A172 (cell line): ENCODE measurements at regions not wholly inside any gene's neighbourhood (a gene's known extent, or its start where the extent isn't known, plus 50 kb on each side); places are given as distances from the start of the nearest gene placed in this dataset.
A peak's percentile ranks its signal among the peaks of the same experiment; 100 is the strongest.

Experiments
- DNase-seq: peaks from one replicate; pipeline ENCODE4 v3.0.0-alpha.2; 2015; ENCODE audit warnings: low spot score

GRCh38 chr2:167900435-167901114 lies 346.8 kb downstream of the STK39 start:
- DNase-seq, result no peak

GRCh38 chr2:167898340-167898739 lies 349.1 kb downstream of the STK39 start:
- no peak for DNase-seq

- DNase-seq, result no peak
Measured at GRCh38 chr2:167891841-167892240, 355.6 kb downstream of the STK39 start.

GRCh38 chr2:167890739-167891138 lies 356.7 kb downstream of the STK39 start:
- no peak for DNase-seq

GRCh38 chr2:167880415-167880814 lies 367.0 kb downstream of the STK39 start:
- no peak for DNase-seq

- DNase-seq, result no peak
Measured at GRCh38 chr2:167875529-167875928, 371.9 kb downstream of the STK39 start.

- no peak for DNase-seq
Measured at GRCh38 chr2:167874812-167875211, 372.6 kb downstream of the STK39 start.

- no peak for DNase-seq
Measured at GRCh38 chr2:167871286-167871685, 376.1 kb downstream of the STK39 start.

GRCh38 chr2:167869200-167869599 lies 378.2 kb downstream of the STK39 start:
- no peak for DNase-seq

GRCh38 chr2:167863377-167863776 lies 384.0 kb downstream of the STK39 start:
- DNase-seq, result no peak

- peak; percentile 74 for DNase-seq
Measured at GRCh38 chr2:167862782-167863181, 384.6 kb downstream of the STK39 start.

- DNase-seq, result no peak
Measured at GRCh38 chr2:167862296-167862695, 385.1 kb downstream of the STK39 start.

GRCh38 chr2:167861574-167862193 lies 385.7 kb downstream of the STK39 start:
- DNase-seq, result no peak

- DNase-seq, result no peak
Measured at GRCh38 chr2:167860082-167860481, 387.3 kb downstream of the STK39 start.

GRCh38 chr2:167859676-167860075 lies 387.7 kb downstream of the STK39 start:
- no peak for DNase-seq

GRCh38 chr2:167858086-167858485 lies 389.3 kb downstream of the STK39 start:
- DNase-seq, result no peak

- no peak for DNase-seq
Measured at GRCh38 chr2:167857416-167857815, 390.0 kb downstream of the STK39 start.

GRCh38 chr2:167856190-167856589 lies 391.2 kb downstream of the STK39 start:
- DNase-seq, result no peak

GRCh38 chr2:167855211-167855610 lies 392.2 kb downstream of the STK39 start:
- DNase-seq, result no peak

- no peak for DNase-seq
Measured at GRCh38 chr2:167853717-167854116, 393.7 kb downstream of the STK39 start.

- DNase-seq, result no peak
Measured at GRCh38 chr2:167851876-167852275, 395.5 kb downstream of the STK39 start.

GRCh38 chr2:167851323-167851860 lies 396.0 kb downstream of the STK39 start:
- no peak for DNase-seq

- DNase-seq, result no peak
Measured at GRCh38 chr2:167844714-167845530, 402.5 kb downstream of the STK39 start.
